ENCODE measurements at regions not wholly inside any gene's neighbourhood (a gene's known extent, or its start where the extent isn't known, plus 50 kb on each side); places are given as distances from the start of the nearest gene placed in this dataset.

- no TSS peak for BruUV-seq (replicated peaks)
- Mint-ChIP-seq H3K9me3 (ENCODE audit: low read depth, unreplicated experiment) (peaks cover 5% of the 10 kb centered on the region), H3K4me3 (ENCODE audit: low read depth, unreplicated experiment) (no peak overlapping the region), H3K4me1 (ENCODE audit: low read depth, unreplicated experiment) (no peaks in the 10 kb centered on the region), H3K27me3 (ENCODE audit: unreplicated experiment) (no peaks in the 10 kb centered on the region), H3K27ac (ENCODE audit: unreplicated experiment) (no peak overlapping the region), H3K36me3 (ENCODE audit: insufficient read depth, unreplicated experiment) (no peaks in the 10 kb centered on the region)
- TF ChIP-seq, protein P1, sequence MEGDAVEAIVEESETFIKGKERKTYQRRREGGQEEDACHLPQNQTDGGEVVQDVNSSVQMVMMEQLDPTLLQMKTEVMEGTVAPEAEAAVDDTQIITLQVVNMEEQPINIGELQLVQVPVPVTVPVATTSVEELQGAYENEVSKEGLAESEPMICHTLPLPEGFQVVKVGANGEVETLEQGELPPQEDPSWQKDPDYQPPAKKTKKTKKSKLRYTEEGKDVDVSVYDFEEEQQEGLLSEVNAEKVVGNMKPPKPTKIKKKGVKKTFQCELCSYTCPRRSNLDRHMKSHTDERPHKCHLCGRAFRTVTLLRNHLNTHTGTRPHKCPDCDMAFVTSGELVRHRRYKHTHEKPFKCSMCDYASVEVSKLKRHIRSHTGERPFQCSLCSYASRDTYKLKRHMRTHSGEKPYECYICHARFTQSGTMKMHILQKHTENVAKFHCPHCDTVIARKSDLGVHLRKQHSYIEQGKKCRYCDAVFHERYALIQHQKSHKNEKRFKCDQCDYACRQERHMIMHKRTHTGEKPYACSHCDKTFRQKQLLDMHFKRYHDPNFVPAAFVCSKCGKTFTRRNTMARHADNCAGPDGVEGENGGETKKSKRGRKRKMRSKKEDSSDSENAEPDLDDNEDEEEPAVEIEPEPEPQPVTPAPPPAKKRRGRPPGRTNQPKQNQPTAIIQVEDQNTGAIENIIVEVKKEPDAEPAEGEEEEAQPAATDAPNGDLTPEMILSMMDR (IDR thresholded peaks at IDR 0.05; ENCODE audit: unreplicated experiment): no peak
- CTCF ChIA-PET: no interaction called here
- intact Hi-C loops (cut with micrococcal nuclease; ENCODE audit: unreplicated experiment): no loop called here
- no peak for DNase-seq
Observed at GRCh38 chr11:30707110-30707509, 121.0 kb upstream of the MPPED2 start.

- Mint-ChIP-seq H3K27ac (ENCODE audit: unreplicated experiment) (no peak overlapping the region), H3K4me3 (ENCODE audit: low read depth, unreplicated experiment) (no peak overlapping the region)
Observed at GRCh38 chr11:30705913-30706675, 119.9 kb upstream of the MPPED2 start.

GRCh38 chr11:30698425-30698824 is 112.3 kb upstream of the MPPED2 start:
- Mint-ChIP-seq H3K36me3 (ENCODE audit: insufficient read depth, unreplicated experiment) (no peaks in the 10 kb centered on the region), H3K27me3 (ENCODE audit: unreplicated experiment) (no peaks in the 10 kb centered on the region), H3K4me1 (ENCODE audit: low read depth, unreplicated experiment) (no peaks in the 10 kb centered on the region), H3K27ac (ENCODE audit: unreplicated experiment) (no peak overlapping the region), H3K9me3 (ENCODE audit: low read depth, unreplicated experiment) (peaks cover 4% of the 10 kb centered on the region), H3K4me3 (ENCODE audit: low read depth, unreplicated experiment) (no peak overlapping the region)
- TF ChIP-seq, protein P1 (IDR thresholded peaks at IDR 0.05; ENCODE audit: unreplicated experiment): no peak
- BruUV-seq (replicated peaks): no TSS peak
- DNase-seq: no peak
- intact Hi-C loops (cut with micrococcal nuclease; ENCODE audit: unreplicated experiment): no loop called here
- CTCF ChIA-PET: no interaction called here

More at GRCh38 chr11:30705913-30706675, 119.9 kb upstream of the MPPED2 start:
- TF ChIP-seq, protein P1 (IDR thresholded peaks at IDR 0.05; ENCODE audit: unreplicated experiment): no peak
- Mint-ChIP-seq H3K36me3 (ENCODE audit: insufficient read depth, unreplicated experiment) (no peaks in the 10 kb centered on the region), H3K27me3 (ENCODE audit: unreplicated experiment) (no peaks in the 10 kb centered on the region), H3K4me1 (ENCODE audit: low read depth, unreplicated experiment) (no peaks in the 10 kb centered on the region), H3K9me3 (ENCODE audit: low read depth, unreplicated experiment) (peaks cover 5% of the 10 kb centered on the region)
- CTCF ChIA-PET: no interaction called here
- no TSS peak for BruUV-seq (replicated peaks)
- no peak for DNase-seq
- intact Hi-C loops (cut with micrococcal nuclease; ENCODE audit: unreplicated experiment): no loop called here

- Mint-ChIP-seq H3K27ac (ENCODE audit: unreplicated experiment) (no peak overlapping the region), H3K9me3 (ENCODE audit: low read depth, unreplicated experiment) (peaks cover 7% of the 10 kb centered on the region), H3K4me3 (ENCODE audit: low read depth, unreplicated experiment) (no peak overlapping the region), H3K4me1 (ENCODE audit: low read depth, unreplicated experiment) (no peaks in the 10 kb centered on the region), H3K36me3 (ENCODE audit: insufficient read depth, unreplicated experiment) (no peaks in the 10 kb centered on the region), H3K27me3 (ENCODE audit: unreplicated experiment) (no peaks in the 10 kb centered on the region)
- TF ChIP-seq, protein P1 (IDR thresholded peaks at IDR 0.05; ENCODE audit: unreplicated experiment): no peak
- CTCF ChIA-PET: interaction anchor here (0.6 kb wide), 1 partner anchor 392 kb away, joined by 5 read pairs; no protein-coding TSS in a partner anchor
- no TSS peak for BruUV-seq (replicated peaks)
- DNase-seq: no peak
- intact Hi-C loops (cut with micrococcal nuclease; ENCODE audit: unreplicated experiment): no loop called here
Observed at GRCh38 chr11:30697032-30697431, 110.9 kb upstream of the MPPED2 start.

All from Calu3 (cell line).